ENCODE measurements at regions not wholly inside any gene's neighbourhood (a gene's known extent, or its start where the extent isn't known, plus 50 kb on each side); places are given as distances from the start of the nearest gene placed in this dataset.

DNA sequence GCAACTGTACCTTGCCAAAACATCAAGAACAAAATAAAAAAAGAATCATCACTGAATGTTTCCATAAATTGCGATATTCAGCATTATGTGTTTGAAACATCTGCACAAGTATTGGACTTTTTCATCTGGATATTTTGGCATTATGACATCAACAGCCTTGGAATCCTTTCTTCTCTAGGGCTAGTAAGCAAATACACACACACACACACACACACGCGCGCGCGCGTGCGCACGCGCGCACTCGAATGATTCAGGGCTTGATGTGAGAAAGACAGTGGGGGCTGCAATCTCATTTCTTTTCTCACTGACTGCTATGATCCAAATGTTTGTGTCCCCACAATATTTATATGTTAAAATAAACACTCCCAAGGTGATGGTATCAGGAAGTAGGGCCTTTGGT is 90.0 kb upstream of the SLC38A4 start:
- no TSS peak for BruUV-seq (replicated peaks)
- ChIA-PET POLR2A (no interaction called here), CTCF (ENCODE audit: low intra/inter-chr PET ratio) (no interaction called here)
- no peaks in the 10 kb centered on the region for H3K27me3 ChIP-seq (ENCODE audit: control insufficient read depth in 2 of 2, insufficient read depth in 2 of 2, low read length in 2 of 2)
- H3K4me2 ChIP-seq (ENCODE audit: insufficient read depth, low read length): no peak overlapping the region
- H3K9me1 ChIP-seq (ENCODE audit: control insufficient read depth, insufficient read depth, low read length): no peaks in the 10 kb centered on the region
- TF ChIP-seq JUN (IDR thresholded peaks at IDR 0.05; ENCODE audit: borderline replicate concordance, low read depth, low read length) (no peak), JUN (CRISPR knock-in tag; IDR thresholded peaks at IDR 0.05; ENCODE audit: borderline replicate concordance) (no peak), ASH1L (IDR thresholded peaks at IDR 0.05; ENCODE audit: borderline replicate concordance, low read depth, partially characterized antibody) (no peak), MEF2D (tag; conservative IDR thresholded peaks at IDR 0.05; ENCODE audit: low read depth) (no peak), DMBX1 (CRISPR knock-in tag; IDR thresholded peaks at IDR 0.05; ENCODE audit: borderline replicate concordance) (no peak), TBL1XR1 (IDR thresholded peaks at IDR 0.05; ENCODE audit: low read length in 2 of 2) (no peak)
- TF ChIP-seq, protein P1, sequence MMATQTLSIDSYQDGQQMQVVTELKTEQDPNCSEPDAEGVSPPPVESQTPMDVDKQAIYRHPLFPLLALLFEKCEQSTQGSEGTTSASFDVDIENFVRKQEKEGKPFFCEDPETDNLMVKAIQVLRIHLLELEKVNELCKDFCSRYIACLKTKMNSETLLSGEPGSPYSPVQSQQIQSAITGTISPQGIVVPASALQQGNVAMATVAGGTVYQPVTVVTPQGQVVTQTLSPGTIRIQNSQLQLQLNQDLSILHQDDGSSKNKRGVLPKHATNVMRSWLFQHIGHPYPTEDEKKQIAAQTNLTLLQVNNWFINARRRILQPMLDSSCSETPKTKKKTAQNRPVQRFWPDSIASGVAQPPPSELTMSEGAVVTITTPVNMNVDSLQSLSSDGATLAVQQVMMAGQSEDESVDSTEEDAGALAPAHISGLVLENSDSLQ (IDR thresholded peaks at IDR 0.05): no peak
- in situ Hi-C loops (cut with MboI): no loop called here
- no peak overlapping the region for H3K27ac ChIP-seq (ENCODE audit: extremely low read depth, low read depth, low read length)
- intact Hi-C loops (cut with micrococcal nuclease): loop anchor here (1.0 kb wide), 1 partner anchor 19 kb away; no protein-coding TSS in a partner anchor
- ATAC-seq: no peak
- H3K9ac ChIP-seq (ENCODE audit: insufficient read depth in 1 of 2, low read depth in 2 of 2, low read length in 2 of 2): no peak overlapping the region
- FAIRE-seq: no peak
- H2AFZ ChIP-seq (ENCODE audit: low read depth, low read length): no peak overlapping the region
- no peaks in the 10 kb centered on the region for H3K36me3 ChIP-seq (ENCODE audit: control insufficient read depth, insufficient read depth, low read length)
- H3K4me1 ChIP-seq (replicated peaks in 1 of 2; ENCODE audit: control insufficient read depth in 2 of 2, insufficient read depth in 2 of 2, low read length in 2 of 2): no peaks in the 10 kb centered on the region
- 29% methylated on average over 11 of the region's 12 CpGs for WGBS (ENCODE audit: insufficient coverage, low coverage, missing lambda C conversion rate)
- H4K20me1 ChIP-seq (replicated peaks; ENCODE audit: control insufficient read depth, insufficient read depth, low read length): no peaks in the 10 kb centered on the region
- H3K9me3 ChIP-seq (replicated peaks; ENCODE audit: control insufficient read depth, insufficient read depth, low read depth, low read length): no peaks in the 10 kb centered on the region
- no peaks in the 10 kb centered on the region for H3K79me2 ChIP-seq (ENCODE audit: control insufficient read depth, insufficient read depth, low read length)
- H3K4me3 ChIP-seq: no peak overlapping the region
- DNase-seq (ENCODE audit: extremely low read depth in 1 of 4, low spot score in 3 of 4): no peak

Measured in K562 (cell line).